NB4 (cell line): ENCODE measurements at regions not wholly inside any gene's neighbourhood (a gene's known extent, or its start where the extent isn't known, plus 50 kb on each side); places are given as distances from the start of the nearest gene placed in this dataset.

Source experiments
- POLR2A ChIP-seq: IDR thresholded peaks from 2 replicates; pipeline ENCODE4 v1.6.1; 2011; ENCODE audit warnings: mild to moderate bottlenecking; ENCODE audit not compliant: insufficient read length; ENCODE audit errors: extremely low read depth
- TF ChIP-seq, protein P1 (sequence below): IDR thresholded peaks from one replicate; pipeline ENCODE4 v1.5.1; 2012; ENCODE audit warnings: low read depth, low read length

DNA sequence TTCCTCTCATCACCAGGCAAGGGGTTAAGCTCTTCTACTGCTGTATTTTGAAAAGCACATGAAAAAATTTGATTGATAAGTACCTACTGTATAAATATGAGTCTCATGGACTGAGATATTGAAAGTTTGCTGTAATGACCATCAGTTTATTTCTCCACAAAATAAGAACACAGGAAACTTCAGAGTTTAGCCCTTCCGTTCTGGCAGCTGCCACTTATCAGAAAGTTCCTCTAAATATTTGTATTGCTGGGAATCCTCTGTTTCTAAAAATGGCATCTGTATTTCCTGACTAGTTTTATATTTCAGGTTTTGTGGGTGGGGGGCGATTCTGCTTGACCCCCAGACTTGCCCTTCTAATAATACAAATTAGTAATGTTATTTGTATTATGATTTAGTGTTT, 92.0 kb downstream of the LYZL2 start:
- TF ChIP-seq POLR2A = no peak
- TF ChIP-seq, protein P1, sequence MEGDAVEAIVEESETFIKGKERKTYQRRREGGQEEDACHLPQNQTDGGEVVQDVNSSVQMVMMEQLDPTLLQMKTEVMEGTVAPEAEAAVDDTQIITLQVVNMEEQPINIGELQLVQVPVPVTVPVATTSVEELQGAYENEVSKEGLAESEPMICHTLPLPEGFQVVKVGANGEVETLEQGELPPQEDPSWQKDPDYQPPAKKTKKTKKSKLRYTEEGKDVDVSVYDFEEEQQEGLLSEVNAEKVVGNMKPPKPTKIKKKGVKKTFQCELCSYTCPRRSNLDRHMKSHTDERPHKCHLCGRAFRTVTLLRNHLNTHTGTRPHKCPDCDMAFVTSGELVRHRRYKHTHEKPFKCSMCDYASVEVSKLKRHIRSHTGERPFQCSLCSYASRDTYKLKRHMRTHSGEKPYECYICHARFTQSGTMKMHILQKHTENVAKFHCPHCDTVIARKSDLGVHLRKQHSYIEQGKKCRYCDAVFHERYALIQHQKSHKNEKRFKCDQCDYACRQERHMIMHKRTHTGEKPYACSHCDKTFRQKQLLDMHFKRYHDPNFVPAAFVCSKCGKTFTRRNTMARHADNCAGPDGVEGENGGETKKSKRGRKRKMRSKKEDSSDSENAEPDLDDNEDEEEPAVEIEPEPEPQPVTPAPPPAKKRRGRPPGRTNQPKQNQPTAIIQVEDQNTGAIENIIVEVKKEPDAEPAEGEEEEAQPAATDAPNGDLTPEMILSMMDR = no peak
